Left forelimb (tissue), 1 donor: ENCODE measurements at regions not wholly inside any gene's neighbourhood (a gene's known extent, or its start where the extent isn't known, plus 50 kb on each side); places are given as distances from the start of the nearest gene placed in this dataset.

ENCODE experiments used
- DNase-seq: peaks from one replicate; pipeline ENCODE4 v3.0.0-alpha.2; 2018; ENCODE audit warnings: low spot score

GRCh38 chr9:7238247-7238637, 480.5 kb downstream of the KDM4C start:
- DNase-seq = no peak

GRCh38 chr9:7237473-7238246, 479.9 kb downstream of the KDM4C start:
- DNase-seq = no peak

- no peak for DNase-seq
These were observed 478.4 kb downstream of the KDM4C start for GRCh38 chr9:7236186-7236585.

- DNase-seq = no peak
These were observed 476.4 kb downstream of the KDM4C start for GRCh38 chr9:7234144-7234543.

- DNase-seq = no peak
These were observed 471.8 kb downstream of the KDM4C start for GRCh38 chr9:7229571-7229970.

- no peak for DNase-seq
These were observed 471.0 kb downstream of the KDM4C start for GRCh38 chr9:7228726-7229125.

GRCh38 chr9:7227951-7228350, 470.2 kb downstream of the KDM4C start:
- no peak for DNase-seq

GRCh38 chr9:7226007-7226640, 468.4 kb downstream of the KDM4C start:
- no peak for DNase-seq
